Testis (tissue), 2 donors: ENCODE measurements at regions not wholly inside any gene's neighbourhood (a gene's known extent, or its start where the extent isn't known, plus 50 kb on each side); places are given as distances from the start of the nearest gene placed in this dataset.

Experiments
- CTCF ChIP-seq, 3 experiments: fragments of 450-650 bp in 2 of 3; fragments of 200-600 bp in 1 of 3; sonication (generic) in 1 of 3; IDR thresholded peaks; one replicate each; pipeline ENCODE4 v1.5.1; 2016 to 2019; ENCODE audit warnings: antibody characterized with exemption in 3 of 3, mild to moderate bottlenecking in 2 of 3, moderate library complexity in 1 of 3
- POLR2A ChIP-seq: fragments of 450-650 bp; IDR thresholded peaks from one replicate; pipeline ENCODE4 v1.6.1; 2017; ENCODE audit warnings: antibody characterized with exemption, mild to moderate bottlenecking, moderate library complexity

GRCh38 chr20:53702617-53703016, 109.0 kb upstream of the ZNF217 start:
- TF ChIP-seq CTCF (IDR thresholded peaks at IDR 0.05) = no peak
- TF ChIP-seq POLR2A = no peak
